Central memory CD4-positive, alpha-beta T cell (primary cell): ENCODE measurements at regions not wholly inside any gene's neighbourhood (a gene's known extent, or its start where the extent isn't known, plus 50 kb on each side); places are given as distances from the start of the nearest gene placed in this dataset.
"Not testable (repeated sequence)": the region's sequence is repeated elsewhere in the genome, so short reads cannot be mapped to it uniquely, and the experiment has no call there.

ENCODE experiments used
- DNase-seq: peaks from one replicate; pipeline ENCODE4 v3.0.0; 2022

- not testable (repeated sequence) for DNase-seq
Observed at GRCh38 chr14:52122163-52122562, 53.3 kb upstream of the NID2 start.

- DNase-seq: no peak
Observed at GRCh38 chr14:52121441-52121840, 52.6 kb upstream of the NID2 start.

DNA sequence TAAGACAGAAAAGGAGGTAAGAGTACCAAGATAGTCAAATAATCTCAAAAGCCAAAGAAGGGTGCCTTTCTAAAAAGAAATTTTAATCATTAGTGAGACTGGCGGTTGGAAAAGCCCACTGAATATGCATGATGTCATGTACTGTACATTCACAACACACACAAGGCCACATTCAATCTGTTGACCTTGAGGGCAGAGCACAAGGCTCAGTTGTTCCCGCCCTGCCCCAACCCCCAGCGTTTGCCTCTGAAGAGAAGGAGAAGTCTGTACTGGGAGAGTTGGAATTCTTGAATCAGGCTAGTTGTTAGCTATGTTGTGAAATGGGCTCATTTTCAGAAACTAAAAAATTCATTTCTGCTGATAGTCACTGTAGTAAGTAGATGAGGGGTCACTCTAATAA lies 50.2 kb upstream of the NID2 start:
- DNase-seq: no peak
